ENCODE measurements at regions not wholly inside any gene's neighbourhood (a gene's known extent, or its start where the extent isn't known, plus 50 kb on each side); places are given as distances from the start of the nearest gene placed in this dataset.

DNA sequence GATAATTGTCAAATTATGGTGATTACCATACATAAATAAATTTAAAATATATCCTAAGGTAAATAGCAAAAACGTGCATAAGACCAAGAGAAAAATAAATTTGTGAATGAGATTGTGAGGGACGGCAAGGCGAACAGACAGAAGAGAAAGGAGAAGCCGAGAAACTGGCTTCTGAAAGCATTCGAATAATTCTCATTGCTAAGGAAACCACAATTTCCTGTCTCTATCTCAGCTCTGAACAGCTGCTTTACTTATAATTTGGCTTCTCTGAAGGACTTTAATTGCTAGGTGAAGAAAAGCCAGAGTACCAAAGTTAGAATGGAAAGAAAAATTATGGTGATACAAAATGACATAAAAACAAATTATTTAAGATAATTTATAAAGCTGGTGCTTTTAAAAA lies 79.0 kb upstream of the RGS17 start:
- Histone ChIP-seq H3K4me2 (replicated peaks; ENCODE audit: low read depth, low read length, poor library complexity, severe bottlenecking) (no peak overlapping the region), H3K9me3 (ENCODE audit: control extremely low read depth in 1 of 3, control insufficient read depth in 2 of 3, insufficient read depth in 1 of 3, low read length in 2 of 3) (no peaks in the 10 kb centered on the region), H2AFZ (ENCODE audit: insufficient read depth, low read depth, low read length, poor library complexity, severe bottlenecking) (no peak overlapping the region), H3K9ac (ENCODE audit: low read length) (no peak overlapping the region), H3K4me3 (ENCODE audit: control extremely low read depth in 1 of 5, extremely low read depth in 1 of 5, insufficient read depth in 1 of 5, low read depth in 2 of 5, low read length in 4 of 5) (no peak overlapping the region), H3K27ac (ENCODE audit: low read length in 2 of 2) (no peak overlapping the region), H3K36me3 (replicated peaks in 1 of 2; ENCODE audit: control extremely low read depth in 1 of 2, control insufficient read depth in 1 of 2, extremely low read depth in 1 of 2, insufficient read depth in 2 of 2, low read length in 1 of 2) (no peaks in the 10 kb centered on the region), H3K79me2 (ENCODE audit: control insufficient read depth, insufficient read depth, low read length) (no peaks in the 10 kb centered on the region), H3K4me1 (ENCODE audit: control insufficient read depth in 2 of 2, insufficient read depth in 2 of 2, low read length in 2 of 2) (no peaks in the 10 kb centered on the region), H3K27me3 (replicated peaks in 1 of 4; ENCODE audit: control extremely low read depth in 1 of 4, control insufficient read depth in 3 of 4, insufficient read depth in 4 of 4, low read length in 3 of 4) (no peaks in the 10 kb centered on the region), H4K20me1 (ENCODE audit: control insufficient read depth, insufficient read depth, low read length, poor library complexity, severe bottlenecking) (no peaks in the 10 kb centered on the region)
- intact Hi-C loops (cut with micrococcal nuclease), result no loop called here
- no peak for TF ChIP-seq EZH2 (IDR thresholded peaks at IDR 0.05; ENCODE audit: borderline replicate concordance, insufficient read depth, low read depth, low read length, poor library complexity, severe bottlenecking)
- TF ChIP-seq, protein P1, sequence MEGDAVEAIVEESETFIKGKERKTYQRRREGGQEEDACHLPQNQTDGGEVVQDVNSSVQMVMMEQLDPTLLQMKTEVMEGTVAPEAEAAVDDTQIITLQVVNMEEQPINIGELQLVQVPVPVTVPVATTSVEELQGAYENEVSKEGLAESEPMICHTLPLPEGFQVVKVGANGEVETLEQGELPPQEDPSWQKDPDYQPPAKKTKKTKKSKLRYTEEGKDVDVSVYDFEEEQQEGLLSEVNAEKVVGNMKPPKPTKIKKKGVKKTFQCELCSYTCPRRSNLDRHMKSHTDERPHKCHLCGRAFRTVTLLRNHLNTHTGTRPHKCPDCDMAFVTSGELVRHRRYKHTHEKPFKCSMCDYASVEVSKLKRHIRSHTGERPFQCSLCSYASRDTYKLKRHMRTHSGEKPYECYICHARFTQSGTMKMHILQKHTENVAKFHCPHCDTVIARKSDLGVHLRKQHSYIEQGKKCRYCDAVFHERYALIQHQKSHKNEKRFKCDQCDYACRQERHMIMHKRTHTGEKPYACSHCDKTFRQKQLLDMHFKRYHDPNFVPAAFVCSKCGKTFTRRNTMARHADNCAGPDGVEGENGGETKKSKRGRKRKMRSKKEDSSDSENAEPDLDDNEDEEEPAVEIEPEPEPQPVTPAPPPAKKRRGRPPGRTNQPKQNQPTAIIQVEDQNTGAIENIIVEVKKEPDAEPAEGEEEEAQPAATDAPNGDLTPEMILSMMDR (IDR thresholded peaks at IDR 0.05), result no peak
- DNase-seq, result no peak
- WGBS (ENCODE audit: insufficient coverage), result 0% methylated on average over 3 of the region's 5 CpGs
- no peak for ATAC-seq (ENCODE audit: low read depth)
- Mint-ChIP-seq H3K4me1 (no peaks in the 10 kb centered on the region), H3K27ac (no peak overlapping the region), H3K27me3 (no peaks in the 10 kb centered on the region), H3K4me3 (no peak overlapping the region), H3K9me3 (ENCODE audit: insufficient read depth) (no peaks in the 10 kb centered on the region)
- ChIA-PET POLR2A (no interaction called here), CTCF (no interaction called here)

DNA sequence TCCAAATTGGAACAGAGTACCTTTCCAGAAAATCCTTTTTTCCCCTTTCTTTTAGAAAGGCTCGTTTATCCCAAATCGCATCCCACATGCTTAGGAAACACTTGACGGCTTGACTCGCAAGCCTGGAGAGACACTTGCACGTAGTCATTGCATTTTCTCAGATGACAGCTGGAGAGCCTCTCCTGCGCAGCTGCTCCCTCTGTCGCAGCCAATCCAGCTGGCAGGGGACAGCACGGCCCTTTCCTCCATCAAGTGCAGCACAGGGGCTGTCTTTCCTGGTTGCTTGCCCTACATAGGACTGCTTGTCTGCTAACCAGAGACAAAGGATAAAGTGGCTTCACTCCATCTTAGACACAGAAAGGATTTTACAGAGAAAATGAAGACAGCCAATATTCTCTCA lies 77.6 kb upstream of the RGS17 start:
- H3K36me3 ChIP-seq (replicated peaks in 1 of 2; ENCODE audit: control extremely low read depth in 1 of 2, control insufficient read depth in 1 of 2, extremely low read depth in 1 of 2, insufficient read depth in 2 of 2, low read length in 1 of 2), result no peaks in the 10 kb centered on the region
- H3K27ac Mint-ChIP-seq, result no peak overlapping the region

More for the DNA sequence above, 77.6 kb upstream of the RGS17 start:
- Histone ChIP-seq H3K4me3 (ENCODE audit: control extremely low read depth in 1 of 5, extremely low read depth in 1 of 5, insufficient read depth in 1 of 5, low read depth in 2 of 5, low read length in 4 of 5) (no peak overlapping the region), H3K79me2 (ENCODE audit: control insufficient read depth, insufficient read depth, low read length) (no peaks in the 10 kb centered on the region), H3K27ac (ENCODE audit: low read length in 2 of 2) (no peak overlapping the region), H3K9me3 (ENCODE audit: control extremely low read depth in 1 of 3, control insufficient read depth in 2 of 3, insufficient read depth in 1 of 3, low read length in 2 of 3) (no peaks in the 10 kb centered on the region), H3K4me1 (ENCODE audit: control insufficient read depth in 2 of 2, insufficient read depth in 2 of 2, low read length in 2 of 2) (no peaks in the 10 kb centered on the region), H3K9ac (ENCODE audit: low read length) (no peak overlapping the region), H4K20me1 (ENCODE audit: control insufficient read depth, insufficient read depth, low read length, poor library complexity, severe bottlenecking) (no peaks in the 10 kb centered on the region), H3K27me3 (replicated peaks in 1 of 4; ENCODE audit: control extremely low read depth in 1 of 4, control insufficient read depth in 3 of 4, insufficient read depth in 4 of 4, low read length in 3 of 4) (no peaks in the 10 kb centered on the region), H3K4me2 (replicated peaks; ENCODE audit: low read depth, low read length, poor library complexity, severe bottlenecking) (no peak overlapping the region), H2AFZ (ENCODE audit: insufficient read depth, low read depth, low read length, poor library complexity, severe bottlenecking) (no peak overlapping the region)
- DNase-seq (no peak), ATAC-seq (ENCODE audit: low read depth) (no peak)
- ChIA-PET POLR2A (no interaction called here), CTCF (no interaction called here)
- Mint-ChIP-seq H3K4me3 (no peak overlapping the region), H3K9me3 (ENCODE audit: insufficient read depth) (no peaks in the 10 kb centered on the region), H3K4me1 (no peaks in the 10 kb centered on the region), H3K27me3 (no peaks in the 10 kb centered on the region)
- intact Hi-C loops (cut with micrococcal nuclease), result no loop called here
- TF ChIP-seq EZH2 (IDR thresholded peaks at IDR 0.05; ENCODE audit: borderline replicate concordance, insufficient read depth, low read depth, low read length, poor library complexity, severe bottlenecking), result no peak
- TF ChIP-seq, protein P1 (IDR thresholded peaks at IDR 0.05), result no peak
- 88% methylated on average over 8 of the region's 8 CpGs for WGBS (ENCODE audit: insufficient coverage)
